Endothelial cell of umbilical vein (primary cell): ENCODE measurements at regions not wholly inside any gene's neighbourhood (a gene's known extent, or its start where the extent isn't known, plus 50 kb on each side); places are given as distances from the start of the nearest gene placed in this dataset.

Source experiments
- EZH2 ChIP-seq: IDR thresholded peaks from 2 replicates; pipeline ENCODE4 v1.6.1; 2012; ENCODE audit warnings: borderline replicate concordance, low read depth, mild to moderate bottlenecking, moderate library complexity, low read length, inconsistent platforms; ENCODE audit not compliant: severe bottlenecking
- FOS ChIP-seq: IDR thresholded peaks from 2 replicates; pipeline ENCODE4 v1.6.1; 2011; ENCODE audit warnings: mild to moderate bottlenecking, low read length, moderate library complexity, borderline replicate concordance; ENCODE audit not compliant: insufficient read depth
- GATA2 ChIP-seq: IDR thresholded peaks from 2 replicates; pipeline ENCODE4 v1.7.0; 2011; ENCODE audit warnings: low read depth, mild to moderate bottlenecking, moderate library complexity, mixed read lengths, low read length; ENCODE audit not compliant: insufficient read length, insufficient read depth
- JUN ChIP-seq: IDR thresholded peaks from 2 replicates; pipeline ENCODE4 v1.6.1; 2011; ENCODE audit warnings: borderline replicate concordance, low read depth; ENCODE audit not compliant: insufficient read length, insufficient read depth
- POLR2A ChIP-seq: IDR thresholded peaks from 2 replicates; pipeline ENCODE4 v1.6.1; 2012; ENCODE audit warnings: low read depth, mild to moderate bottlenecking, control low read depth, low read length
- POLR2AphosphoS5 ChIP-seq: IDR thresholded peaks from 2 replicates; pipeline ENCODE4 v1.6.1; 2012; ENCODE audit warnings: low read depth, mild to moderate bottlenecking, control low read depth, low read length, moderate library complexity; ENCODE audit not compliant: insufficient read depth
- TF ChIP-seq, protein P1 (sequence below), 2 donors: IDR thresholded peaks; 1 replicate in 1 of 2; 2 replicates in 1 of 2; pipeline ENCODE4 v1.5.1; 2011; ENCODE audit warnings: low read length in 2 of 2, mild to moderate bottlenecking in 2 of 2, moderate library complexity in 2 of 2, control low read depth in 1 of 2, inconsistent platforms in 1 of 2, low read depth in 1 of 2; ENCODE audit not compliant: insufficient read depth in 1 of 2; ENCODE audit errors: extremely low read depth in 1 of 2
- TF ChIP-seq, protein P2 (sequence below): IDR thresholded peaks from 2 replicates; pipeline ENCODE4 v1.6.1; 2011; ENCODE audit not compliant: insufficient read depth, insufficient read length

DNA sequence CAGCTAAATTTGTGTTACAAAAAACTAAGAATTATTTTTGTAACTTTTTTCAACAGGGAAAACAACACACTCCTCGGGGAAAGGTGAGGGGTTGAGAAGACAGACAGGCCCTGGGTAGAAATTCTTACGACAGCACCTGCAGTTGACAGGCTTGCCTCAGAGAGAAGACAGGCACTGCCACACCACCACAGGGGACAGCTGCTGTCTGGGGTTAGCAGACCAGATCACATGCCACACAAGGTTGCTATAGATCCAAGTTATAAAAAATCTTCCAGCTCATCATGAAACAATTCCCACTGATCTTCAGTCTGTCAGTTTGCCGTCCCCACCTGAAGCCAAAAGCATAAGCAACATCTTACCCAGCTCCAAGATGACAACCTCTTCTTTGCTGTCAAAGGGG, 143.2 kb upstream of the ZCCHC13 start:
- TF ChIP-seq EZH2: no peak
- TF ChIP-seq, protein P1, sequence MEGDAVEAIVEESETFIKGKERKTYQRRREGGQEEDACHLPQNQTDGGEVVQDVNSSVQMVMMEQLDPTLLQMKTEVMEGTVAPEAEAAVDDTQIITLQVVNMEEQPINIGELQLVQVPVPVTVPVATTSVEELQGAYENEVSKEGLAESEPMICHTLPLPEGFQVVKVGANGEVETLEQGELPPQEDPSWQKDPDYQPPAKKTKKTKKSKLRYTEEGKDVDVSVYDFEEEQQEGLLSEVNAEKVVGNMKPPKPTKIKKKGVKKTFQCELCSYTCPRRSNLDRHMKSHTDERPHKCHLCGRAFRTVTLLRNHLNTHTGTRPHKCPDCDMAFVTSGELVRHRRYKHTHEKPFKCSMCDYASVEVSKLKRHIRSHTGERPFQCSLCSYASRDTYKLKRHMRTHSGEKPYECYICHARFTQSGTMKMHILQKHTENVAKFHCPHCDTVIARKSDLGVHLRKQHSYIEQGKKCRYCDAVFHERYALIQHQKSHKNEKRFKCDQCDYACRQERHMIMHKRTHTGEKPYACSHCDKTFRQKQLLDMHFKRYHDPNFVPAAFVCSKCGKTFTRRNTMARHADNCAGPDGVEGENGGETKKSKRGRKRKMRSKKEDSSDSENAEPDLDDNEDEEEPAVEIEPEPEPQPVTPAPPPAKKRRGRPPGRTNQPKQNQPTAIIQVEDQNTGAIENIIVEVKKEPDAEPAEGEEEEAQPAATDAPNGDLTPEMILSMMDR (IDR thresholded peaks at IDR 0.05; ENCODE audit: extremely low read depth in 1 of 2, insufficient read depth in 1 of 2, low read depth in 1 of 2, low read length in 2 of 2): no peak
- no peak for TF ChIP-seq POLR2A
- TF ChIP-seq, protein P2, sequence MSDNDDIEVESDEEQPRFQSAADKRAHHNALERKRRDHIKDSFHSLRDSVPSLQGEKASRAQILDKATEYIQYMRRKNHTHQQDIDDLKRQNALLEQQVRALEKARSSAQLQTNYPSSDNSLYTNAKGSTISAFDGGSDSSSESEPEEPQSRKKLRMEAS: no peak
- no peak for TF ChIP-seq POLR2AphosphoS5
- TF ChIP-seq GATA2: no peak
- TF ChIP-seq JUN: no peak
- no peak for TF ChIP-seq FOS
